ENCODE measurements at regions not wholly inside any gene's neighbourhood (a gene's known extent, or its start where the extent isn't known, plus 50 kb on each side); places are given as distances from the start of the nearest gene placed in this dataset.
A peak's percentile ranks its signal among the peaks of the same experiment; 100 is the strongest.
"Not testable (repeated sequence)": the region's sequence is repeated elsewhere in the genome, so short reads cannot be mapped to it uniquely, and the experiment has no call there.

DNA sequence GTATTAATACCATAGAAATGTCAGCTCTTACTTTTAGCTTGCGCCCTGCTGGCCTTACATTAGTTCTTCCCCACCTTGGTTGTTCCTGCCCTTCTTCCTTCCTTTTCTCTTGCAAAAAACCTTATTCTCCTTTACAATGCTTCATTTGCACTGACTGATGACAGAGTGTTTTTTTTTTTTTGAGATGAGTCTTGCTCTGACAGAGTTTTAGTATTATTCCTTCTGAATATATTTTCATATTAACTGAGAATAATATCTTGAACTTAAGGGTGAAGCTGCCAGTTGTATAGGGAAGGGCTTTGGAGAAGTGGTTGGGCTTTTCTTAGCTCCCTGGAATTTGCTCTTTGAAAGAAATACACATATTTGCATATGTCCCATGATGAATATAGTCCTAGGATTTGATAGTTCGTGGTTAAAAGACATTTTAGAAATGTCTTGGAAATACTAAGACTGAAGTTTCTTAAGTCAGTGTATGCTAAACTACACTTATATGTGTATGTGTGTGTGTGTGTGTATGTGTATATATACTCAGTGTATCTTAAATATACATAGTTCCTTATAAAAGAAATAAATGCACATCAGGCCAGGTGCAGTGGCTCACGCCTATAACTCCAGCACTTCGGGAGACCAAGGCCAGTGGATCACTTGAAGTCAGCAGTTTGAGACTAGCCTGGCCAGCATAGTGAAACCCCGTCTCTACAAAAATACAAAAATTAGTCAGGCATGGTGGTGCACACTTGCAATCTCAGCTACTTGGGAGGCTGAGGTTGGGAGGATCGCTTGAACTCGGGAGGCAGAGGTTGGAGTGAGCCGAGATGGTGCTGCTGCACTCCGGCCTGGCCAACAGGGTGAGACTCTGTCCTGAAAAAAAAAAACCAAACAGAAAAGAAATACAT is 216.1 kb upstream of the MYLIP start:
- no peak for DNase-seq
- intact Hi-C loops (cut with DNase I, micrococcal nuclease): no loop called here
- no peak for ATAC-seq

DNA sequence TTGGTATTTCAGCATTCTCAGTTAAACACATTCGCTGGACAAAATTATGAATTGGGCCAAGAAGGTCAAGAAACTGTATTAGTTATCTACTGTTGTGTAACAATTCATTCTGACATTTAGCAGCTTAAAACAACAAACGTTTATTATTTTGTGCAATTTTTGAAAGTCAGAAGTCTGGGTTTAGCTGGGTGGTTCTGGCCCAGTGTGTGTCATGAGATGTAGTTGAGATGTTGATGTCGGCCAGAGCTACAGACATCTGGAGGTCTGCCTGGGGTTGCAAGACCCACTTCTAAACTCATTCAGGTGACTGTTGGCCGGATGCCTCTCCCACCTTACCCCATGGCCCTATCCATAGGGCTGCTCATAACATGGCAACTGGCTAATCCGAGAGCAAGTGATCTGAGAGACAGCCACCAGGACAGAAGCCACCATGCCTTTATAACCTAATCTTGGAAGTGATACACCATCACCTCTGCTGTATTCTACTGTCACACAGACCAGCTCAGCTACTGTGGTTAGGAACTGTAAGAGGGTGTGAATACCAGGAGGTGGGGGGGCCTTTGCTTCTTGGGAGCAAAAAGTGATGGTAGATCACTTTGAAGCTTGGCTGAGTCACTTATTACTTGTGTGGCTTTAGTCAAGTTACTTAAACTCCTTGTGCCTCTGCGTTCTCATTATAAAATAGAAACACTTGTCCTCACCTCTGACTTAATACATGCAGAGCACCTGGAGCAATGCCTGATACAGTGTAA is 217.0 kb upstream of the MYLIP start:
- ATAC-seq (no peak), DNase-seq (no peak)
- intact Hi-C loops (cut with DNase I, micrococcal nuclease): no loop called here

DNA sequence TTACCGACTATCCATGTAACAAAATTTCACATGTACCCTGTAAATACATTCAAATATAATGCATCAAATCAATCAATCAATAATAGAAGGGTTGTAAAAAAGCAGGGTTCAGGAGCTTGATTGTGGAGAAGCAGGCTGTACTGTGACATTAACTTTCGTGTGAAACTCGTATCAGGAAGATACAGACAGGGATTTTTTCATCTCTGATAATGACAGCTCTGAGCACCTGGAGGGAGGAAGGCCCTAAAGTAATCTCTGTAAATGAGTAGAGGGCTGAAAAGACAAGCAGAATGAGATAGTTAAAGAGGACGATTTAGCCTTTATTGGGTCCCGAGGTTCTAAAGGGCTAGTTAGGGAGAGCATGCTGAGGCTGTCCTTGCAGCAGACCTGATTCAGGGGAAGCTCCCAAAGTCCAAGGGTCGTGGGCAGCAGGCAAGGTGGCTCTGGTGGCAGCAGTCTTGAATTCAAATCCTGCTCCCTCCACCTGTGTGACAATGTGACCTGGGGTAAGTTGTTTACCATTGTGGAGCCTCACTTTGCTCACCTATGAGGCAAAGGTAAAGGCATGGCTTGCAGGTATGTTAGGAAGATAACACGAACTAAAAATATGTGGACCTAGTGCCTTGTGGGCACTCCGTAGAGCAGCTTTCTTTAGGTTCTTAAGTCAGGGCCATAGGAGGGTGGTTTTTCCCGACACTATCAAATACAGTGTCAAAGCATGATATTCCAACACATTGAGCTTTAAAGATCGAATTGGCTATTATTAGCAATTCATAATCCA is 219.4 kb upstream of the MYLIP start:
- ATAC-seq: no peak
- intact Hi-C loops (cut with DNase I, micrococcal nuclease): no loop called here
- no peak for DNase-seq

DNA sequence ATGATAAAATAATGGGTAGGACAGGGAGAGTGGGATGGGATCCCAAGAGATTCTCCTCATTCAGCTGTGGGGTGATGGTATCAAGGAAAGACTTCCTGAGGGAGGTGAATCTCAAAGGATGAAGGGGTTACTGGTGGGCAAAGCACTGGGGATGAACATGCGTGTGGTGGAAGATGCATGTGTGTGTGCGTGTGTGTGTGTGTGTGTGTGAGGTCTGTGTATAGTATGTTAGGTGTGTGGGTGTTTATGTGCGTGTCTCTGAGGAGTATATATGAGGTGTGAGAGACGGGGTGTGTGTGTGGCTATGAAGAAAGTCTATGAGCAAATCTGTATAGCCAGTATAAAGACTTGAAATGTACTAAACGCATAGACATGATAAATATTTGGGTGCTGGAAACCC is 220.0 kb upstream of the MYLIP start:
- ATAC-seq: no peak
- intact Hi-C loops (cut with DNase I, micrococcal nuclease): no loop called here
- no peak for DNase-seq

DNA sequence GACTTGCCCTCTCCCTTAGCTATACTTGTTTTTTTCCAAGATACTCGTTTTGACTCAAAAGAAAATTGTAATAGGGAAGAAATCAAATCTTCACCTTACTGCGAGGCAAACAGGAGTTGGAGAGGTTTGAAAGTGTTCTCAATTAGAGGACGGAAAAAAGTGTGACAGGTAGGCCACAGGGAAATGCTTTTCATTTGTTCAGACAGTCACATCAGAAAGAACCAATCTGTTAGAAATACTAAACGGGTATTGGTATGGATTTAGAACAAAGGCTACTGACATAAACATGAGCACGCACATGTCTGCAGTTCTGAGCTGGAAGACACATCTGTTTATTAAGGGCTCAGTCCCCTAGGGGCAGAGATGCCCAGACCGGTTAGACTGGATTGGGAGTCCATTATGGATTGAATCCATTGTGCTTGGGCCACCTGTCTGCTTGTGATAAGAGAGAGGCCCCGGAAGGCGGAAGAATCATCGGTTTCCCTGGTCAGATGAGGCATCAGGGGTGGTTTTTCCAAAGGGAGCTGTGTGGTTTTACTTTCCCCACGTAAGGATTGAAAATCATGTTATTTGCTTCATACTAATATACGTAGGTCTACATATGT is 220.9 kb upstream of the MYLIP start:
- ATAC-seq: peak; percentile 79
- intact Hi-C loops (cut with DNase I, micrococcal nuclease): no loop called here
- peak; percentile 17 to 32 for DNase-seq

DNA sequence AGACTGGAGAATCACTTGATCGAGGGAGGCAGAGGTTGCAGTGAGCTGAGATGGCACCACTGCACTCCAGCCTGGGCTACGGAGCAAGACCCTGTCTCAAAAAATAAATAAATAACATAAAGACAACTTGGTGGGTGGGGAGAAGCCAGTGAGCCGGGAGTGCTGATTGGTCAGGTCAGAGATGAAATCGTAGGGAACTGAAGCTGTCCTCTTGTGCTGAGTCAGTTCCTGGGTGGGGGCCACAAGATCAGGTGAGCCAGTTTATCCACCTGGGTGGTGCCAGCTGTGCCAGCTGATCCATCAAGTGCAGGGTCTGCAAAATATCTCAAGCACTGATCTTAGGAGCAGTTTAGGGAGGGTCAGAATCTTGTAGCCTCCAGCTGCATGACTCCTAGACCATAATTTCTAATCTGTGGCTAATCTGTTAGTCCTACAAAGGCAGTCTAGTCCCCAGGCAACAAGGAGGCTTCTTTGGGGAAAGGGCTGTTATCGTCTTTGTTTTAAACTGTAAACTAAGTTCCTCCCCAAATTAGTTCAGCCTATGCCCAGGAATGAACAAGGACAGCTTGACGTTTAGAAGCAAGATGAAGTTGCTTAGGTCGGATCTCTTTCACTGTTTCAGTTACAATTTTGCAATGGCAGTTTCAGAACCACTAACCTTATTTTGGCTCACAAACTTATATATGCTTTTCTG is 221.5 kb upstream of the MYLIP start:
- ATAC-seq; intact Hi-C loops (cut with DNase I, micrococcal nuclease); DNase-seq: not testable (repeated sequence)

DNA sequence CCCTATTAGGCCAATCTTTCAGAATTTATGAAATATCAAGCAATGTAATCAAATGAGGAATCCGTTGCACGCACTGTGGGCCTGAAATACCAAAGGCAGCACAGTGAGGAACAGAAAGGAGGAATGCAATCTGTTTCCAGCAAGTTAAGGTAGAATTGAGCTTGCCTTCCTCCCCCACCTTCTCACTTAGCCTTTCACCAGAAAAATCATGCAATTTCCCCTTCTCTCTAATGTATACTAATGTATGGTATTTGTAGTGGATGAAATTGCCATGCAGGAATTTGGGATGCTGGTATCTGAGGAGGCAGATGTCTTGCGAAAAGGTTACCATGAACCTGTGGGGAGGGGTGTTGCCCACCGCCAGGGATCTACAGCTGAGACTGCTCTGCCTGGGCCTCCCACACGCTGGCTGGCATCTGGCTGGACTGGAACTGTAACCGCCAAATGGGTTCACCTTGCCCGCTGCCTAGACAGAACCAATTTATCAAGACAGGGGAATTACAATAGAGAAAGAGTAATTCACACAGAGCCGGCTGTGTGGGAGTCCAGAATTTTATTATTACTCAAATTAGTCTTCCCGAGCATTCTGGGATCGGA is 222.4 kb upstream of the MYLIP start:
- DNase-seq (no peak), ATAC-seq (no peak)
- intact Hi-C loops (cut with DNase I, micrococcal nuclease): no loop called here

DNA sequence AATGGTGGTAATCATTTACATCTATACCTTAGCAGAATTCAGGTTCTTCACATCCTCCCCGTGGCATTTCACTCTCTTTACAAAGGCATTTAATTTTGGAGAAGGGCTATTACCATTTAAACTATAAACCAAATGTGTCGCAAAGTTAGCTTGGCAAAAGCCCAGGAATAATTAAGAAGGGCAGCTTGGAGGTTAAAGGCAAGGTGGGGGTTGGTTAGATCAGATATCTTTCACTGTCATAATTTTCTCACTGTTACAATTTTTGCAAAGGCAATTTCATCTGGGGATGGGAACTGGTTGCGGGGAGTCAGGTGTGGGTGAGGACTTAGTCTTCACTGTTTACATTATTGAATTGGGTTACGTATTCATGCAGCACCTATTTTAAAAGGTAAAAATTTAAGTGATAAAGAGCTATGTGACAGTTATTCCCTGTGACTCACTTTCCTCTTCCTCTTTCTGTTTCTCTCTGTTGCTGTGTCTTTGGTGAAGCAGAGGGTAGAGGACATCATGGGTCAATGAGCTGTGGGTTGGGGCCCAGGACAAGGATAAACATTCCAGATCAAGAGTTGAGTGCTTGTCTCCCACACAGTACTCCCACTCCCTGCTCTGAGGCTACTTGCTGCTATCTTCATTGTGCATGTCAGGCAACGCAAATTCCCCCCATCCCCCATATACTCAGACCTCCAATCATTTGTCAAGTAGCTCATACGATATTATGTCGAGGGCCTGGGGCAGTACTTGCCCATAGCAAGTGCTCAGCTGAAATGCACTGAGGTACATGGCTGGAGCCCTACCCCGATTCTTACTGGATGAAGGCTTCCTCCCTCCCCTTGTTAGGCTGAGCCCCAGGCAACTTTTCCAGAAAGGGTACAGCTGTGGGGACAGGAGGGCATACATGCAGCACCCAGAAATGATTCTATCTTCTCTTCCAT is 223.1 kb upstream of the MYLIP start:
- ATAC-seq (no peak), DNase-seq (no peak)
- intact Hi-C loops (cut with DNase I, micrococcal nuclease): no loop called here

DNA sequence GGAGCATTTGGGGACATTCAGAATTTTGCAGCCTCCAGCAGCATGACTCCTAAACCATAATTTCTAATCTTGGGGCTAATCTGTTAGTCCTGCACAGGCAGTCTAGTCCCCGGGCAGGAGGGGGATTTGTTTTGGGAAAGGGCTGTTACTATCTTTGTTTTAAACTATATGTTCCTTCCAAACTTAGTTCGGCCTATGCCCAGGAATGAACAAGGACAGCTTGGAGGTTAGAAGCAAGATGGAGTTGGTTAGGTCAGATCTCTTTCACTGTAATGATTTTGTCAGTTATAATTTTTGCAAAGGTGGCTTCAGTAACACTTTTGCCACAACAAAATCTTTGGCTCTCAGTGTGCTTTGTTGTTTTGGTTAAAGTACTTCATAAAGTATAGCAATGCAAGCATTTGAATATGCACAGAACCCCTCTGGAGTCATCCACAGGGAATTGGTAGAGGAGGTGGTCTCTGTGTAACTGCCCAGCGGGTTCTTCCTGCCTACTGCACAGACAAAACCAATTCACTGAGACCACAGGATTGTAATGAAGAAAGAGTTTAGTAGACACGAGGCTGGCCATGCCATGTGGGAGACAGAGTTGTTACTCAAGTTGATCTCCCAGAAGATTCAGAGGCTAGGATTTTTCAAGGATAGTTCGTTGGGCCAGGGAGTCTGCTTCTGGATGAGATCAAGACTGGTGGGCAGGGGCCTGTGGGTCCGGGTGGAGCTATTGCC is 224.1 kb upstream of the MYLIP start:
- ATAC-seq: no peak
- intact Hi-C loops (cut with DNase I, micrococcal nuclease): no loop called here
- no peak for DNase-seq

DNA sequence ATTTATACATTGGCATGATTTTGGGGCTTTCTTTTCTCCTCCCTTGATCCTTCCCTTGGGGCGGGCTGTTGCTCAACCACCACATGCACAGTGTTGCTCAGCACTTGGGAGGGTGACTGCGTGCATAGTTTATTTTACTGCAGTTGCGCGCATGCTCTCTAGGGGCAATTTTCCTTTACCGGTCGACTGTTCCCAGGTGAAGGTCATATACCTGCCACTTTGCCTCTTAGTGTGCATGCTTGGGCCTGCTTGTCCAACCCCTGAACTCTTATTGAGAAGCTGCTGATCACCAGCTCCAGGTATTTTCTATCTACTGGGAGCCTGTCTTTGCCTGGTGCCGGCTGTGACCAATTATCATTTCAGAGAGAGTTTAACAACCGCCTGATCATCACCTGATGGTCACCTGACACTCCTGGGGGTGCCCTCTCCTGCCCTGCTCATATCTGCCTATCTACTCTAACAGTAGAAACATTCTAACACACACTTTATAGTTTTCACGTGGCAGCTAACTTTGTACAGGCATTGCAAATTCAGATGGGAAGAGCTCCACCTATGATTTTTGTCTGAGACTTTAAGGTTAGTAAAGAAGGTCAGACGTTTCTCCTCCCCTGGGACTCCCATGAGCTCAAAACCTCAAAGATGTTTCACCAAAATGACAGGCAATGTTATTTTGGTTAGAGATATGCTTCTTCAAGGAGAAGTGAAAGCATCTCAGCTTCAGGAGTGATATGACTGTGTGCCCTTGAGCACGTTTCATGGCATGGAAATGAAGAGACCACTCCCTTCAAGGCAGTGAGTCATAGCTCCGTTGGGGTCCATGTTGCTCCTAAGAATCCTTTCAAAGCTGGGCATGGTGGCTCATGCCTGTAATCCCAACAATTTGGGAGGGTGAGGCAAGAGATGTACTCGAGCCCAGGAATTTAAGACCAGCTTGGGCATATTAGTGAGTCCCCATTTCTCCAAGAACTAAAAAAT is 227.5 kb upstream of the MYLIP start:
- DNase-seq (peak in 1 of 2 donors; percentile 24), ATAC-seq (peak; percentile 56)
- intact Hi-C loops (cut with DNase I, micrococcal nuclease): no loop called here

DNA sequence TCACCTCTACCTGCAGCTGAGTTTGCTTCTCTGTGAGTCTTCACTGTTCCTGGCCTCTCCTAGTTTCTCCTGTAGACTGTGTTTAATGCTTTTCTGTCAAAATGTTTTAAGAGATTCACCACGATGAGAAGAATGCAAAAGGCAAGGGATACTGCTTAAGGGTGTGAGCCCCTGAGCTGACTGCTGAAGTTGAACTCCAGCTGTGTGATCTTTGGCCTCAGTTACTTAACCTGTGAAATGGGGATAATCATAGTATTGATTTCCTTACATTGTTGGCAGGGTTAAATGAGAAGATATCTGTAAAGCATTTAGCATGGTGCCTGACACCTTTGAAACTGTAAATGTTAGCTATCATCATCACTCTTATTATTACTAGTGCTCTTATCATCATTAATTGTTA is 230.2 kb upstream of the MYLIP start:
- ATAC-seq (no peak), DNase-seq (no peak)
- intact Hi-C loops (cut with DNase I, micrococcal nuclease): no loop called here

DNA sequence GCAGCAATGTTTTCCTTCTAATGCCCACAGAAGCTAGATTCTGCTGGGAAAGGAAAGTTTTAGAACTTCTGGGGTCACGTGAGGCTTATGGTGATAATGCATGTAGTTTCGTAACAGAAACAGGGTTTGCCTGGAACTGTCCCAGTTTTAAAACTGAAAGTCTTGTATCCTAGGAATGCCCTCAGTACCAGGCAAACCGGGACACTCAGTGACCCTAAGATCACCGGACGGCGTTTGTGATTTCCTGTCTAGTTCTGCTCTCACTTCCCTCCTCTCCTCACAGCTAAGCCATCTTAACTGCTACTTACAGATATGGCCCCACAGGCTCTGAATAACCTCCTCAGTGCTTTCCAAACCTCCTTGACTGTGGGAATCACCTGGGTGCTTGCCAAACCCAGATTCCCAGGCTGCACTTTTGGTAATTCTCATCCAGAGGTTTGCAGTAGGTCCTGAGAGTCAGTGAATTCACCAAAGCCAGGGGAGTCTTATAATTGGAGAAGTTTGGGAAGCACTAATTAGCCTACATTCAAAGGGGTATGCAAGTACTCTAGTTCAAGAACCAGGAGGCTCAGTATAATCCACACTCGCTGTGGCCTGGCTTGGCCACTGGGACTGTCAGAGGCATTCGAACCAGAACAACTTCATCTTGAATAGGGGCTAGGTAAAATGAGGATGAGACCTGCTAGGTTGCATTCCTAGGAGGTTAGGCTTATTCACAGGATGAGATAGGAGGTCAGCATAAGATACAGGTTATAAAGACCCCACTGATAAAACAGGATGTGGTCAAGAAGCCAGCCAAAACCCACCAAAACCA is 231.6 kb upstream of the MYLIP start:
- DNase-seq (no peak), ATAC-seq (no peak)
- intact Hi-C loops (cut with DNase I, micrococcal nuclease): no loop called here

DNA sequence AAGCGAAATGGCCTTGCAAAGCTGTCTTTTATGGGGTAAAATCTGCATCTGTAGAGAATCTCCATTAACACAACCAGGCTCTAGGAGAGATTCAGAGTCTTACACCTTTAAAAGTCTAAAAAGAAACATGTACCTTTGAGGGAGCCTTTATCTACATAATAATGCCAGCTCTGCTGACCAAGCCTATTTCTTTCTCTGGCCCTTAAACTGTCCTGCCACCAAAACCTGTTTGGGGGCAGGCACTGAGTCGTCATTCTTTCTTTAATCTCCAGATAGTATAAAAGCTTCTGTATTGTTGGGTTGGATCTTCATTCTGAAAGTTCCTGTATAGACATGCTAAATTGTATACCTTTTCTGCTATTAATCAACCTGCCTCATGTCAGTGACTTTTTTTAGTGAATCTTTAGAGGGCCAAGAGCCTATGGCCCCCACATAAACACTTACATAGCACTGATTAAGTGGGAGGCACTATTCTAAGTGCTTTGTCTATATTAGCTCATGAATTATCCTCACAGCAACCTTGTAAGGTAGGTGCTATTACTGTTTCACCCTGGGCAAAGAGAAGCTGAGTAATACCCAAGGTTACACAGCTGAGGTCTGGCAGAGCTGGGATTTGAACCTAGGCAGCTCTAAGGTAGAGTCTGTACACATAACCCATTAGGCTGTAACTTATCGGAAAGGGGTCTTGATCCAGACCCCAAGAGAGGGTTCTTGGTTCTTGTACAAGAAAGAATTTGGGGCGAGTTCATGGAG is 232.3 kb upstream of the DTNBP1 start:
- no peak for ATAC-seq
- intact Hi-C loops (cut with DNase I, micrococcal nuclease): no loop called here
- DNase-seq: no peak

All from left colon (tissue), 2 donors.